Neutrophil (primary cell): ENCODE measurements at regions not wholly inside any gene's neighbourhood (a gene's known extent, or its start where the extent isn't known, plus 50 kb on each side); places are given as distances from the start of the nearest gene placed in this dataset.

Experiments used
- H3K27ac ChIP-seq: fragments of 200-600 bp; sonication (generic); 2 replicates; pipeline ENCODE4 v1.5.1; 2016; ENCODE audit warnings: mild to moderate bottlenecking, moderate library complexity
- H3K27me3 ChIP-seq: fragments of 200-600 bp; sonication (generic); 2 replicates; pipeline ENCODE4 v1.6.0; 2016; ENCODE audit warnings: mild to moderate bottlenecking
- H3K36me3 ChIP-seq: fragments of 200-600 bp; sonication (generic); 2 replicates; pipeline ENCODE4 v1.5.1; 2017
- H3K4me1 ChIP-seq, 2 experiments: fragments of 200-600 bp in 1 of 2; sonication (generic) in 1 of 2; 1 replicate in 1 of 2; 2 replicates in 1 of 2; pipeline versions ENCODE4 v1.5.1 to v1.6.1; 2013 to 2016; ENCODE audit warnings: low read depth in 1 of 2, low read length in 1 of 2, mild to moderate bottlenecking in 1 of 2, moderate library complexity in 1 of 2; ENCODE audit not compliant: control insufficient read depth in 1 of 2, insufficient read depth in 1 of 2
- H3K4me3 ChIP-seq, 2 experiments: fragments of 200-600 bp in 1 of 2; sonication (generic) in 1 of 2; 1 replicate in 1 of 2; 2 replicates in 1 of 2; pipeline ENCODE4 v1.5.1; 2013 to 2016; ENCODE audit warnings: low read depth in 1 of 2, low read length in 1 of 2, mild to moderate bottlenecking in 1 of 2, moderate library complexity in 1 of 2
- H3K9me3 ChIP-seq: fragments of 200-600 bp; sonication (generic); 2 replicates; pipeline ENCODE4 v1.5.1; 2016
- TF ChIP-seq, protein P1 (sequence below): fragments of 200-600 bp; sonication (generic); IDR thresholded peaks from 2 replicates; pipeline ENCODE4 v1.5.1; 2016; ENCODE audit warnings: antibody characterized with exemption

DNA sequence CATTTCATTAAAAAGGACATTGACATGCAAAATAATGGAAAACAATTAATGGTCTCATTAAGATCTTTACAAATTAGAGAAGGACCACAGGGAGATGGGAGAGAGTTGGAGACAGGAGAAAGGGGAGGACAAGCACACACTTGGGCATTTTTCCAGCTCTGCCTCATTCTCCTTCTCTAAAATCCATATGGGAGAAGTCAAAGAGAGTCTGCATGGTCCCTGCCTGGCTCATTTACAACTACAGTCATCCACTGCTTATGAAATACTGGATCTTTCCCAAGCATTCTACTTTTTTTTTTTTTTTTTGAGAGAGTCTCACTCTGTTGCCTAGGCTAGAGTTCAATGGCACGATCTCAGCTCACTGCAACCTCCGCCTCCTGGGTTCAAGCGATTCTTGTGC, 518.9 kb upstream of the CELF2 start:
- H3K9me3 ChIP-seq, result no peaks in the 10 kb centered on the region
- no peaks in the 10 kb centered on the region for H3K27me3 ChIP-seq
- TF ChIP-seq, protein P1, sequence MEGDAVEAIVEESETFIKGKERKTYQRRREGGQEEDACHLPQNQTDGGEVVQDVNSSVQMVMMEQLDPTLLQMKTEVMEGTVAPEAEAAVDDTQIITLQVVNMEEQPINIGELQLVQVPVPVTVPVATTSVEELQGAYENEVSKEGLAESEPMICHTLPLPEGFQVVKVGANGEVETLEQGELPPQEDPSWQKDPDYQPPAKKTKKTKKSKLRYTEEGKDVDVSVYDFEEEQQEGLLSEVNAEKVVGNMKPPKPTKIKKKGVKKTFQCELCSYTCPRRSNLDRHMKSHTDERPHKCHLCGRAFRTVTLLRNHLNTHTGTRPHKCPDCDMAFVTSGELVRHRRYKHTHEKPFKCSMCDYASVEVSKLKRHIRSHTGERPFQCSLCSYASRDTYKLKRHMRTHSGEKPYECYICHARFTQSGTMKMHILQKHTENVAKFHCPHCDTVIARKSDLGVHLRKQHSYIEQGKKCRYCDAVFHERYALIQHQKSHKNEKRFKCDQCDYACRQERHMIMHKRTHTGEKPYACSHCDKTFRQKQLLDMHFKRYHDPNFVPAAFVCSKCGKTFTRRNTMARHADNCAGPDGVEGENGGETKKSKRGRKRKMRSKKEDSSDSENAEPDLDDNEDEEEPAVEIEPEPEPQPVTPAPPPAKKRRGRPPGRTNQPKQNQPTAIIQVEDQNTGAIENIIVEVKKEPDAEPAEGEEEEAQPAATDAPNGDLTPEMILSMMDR, result no peak
- H3K27ac ChIP-seq, result no peak overlapping the region
- H3K36me3 ChIP-seq, result no peaks in the 10 kb centered on the region
- no peaks in the 10 kb centered on the region for H3K4me1 ChIP-seq
- H3K4me3 ChIP-seq, result no peak overlapping the region

DNA sequence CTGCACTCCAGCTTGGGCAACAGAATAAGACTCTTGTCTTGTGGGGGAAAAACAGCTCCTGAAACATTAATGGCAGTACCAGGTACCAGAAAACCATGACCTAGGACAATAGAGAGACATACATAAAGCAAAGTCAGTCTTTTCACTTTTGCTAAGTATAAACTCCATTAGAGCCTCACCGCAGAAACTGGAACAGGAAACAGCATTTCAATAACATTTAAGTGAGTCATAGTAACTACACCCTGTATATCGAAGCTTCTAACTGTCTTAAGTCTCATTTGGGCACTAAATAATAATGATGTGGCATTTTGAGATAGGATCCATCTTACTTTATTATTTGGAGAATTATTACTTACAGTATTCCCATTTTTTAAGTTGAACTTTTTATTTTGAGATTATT, 517.8 kb upstream of the CELF2 start:
- H3K9me3 ChIP-seq, result no peaks in the 10 kb centered on the region
- H3K4me3 ChIP-seq, result no peak overlapping the region
- H3K4me1 ChIP-seq, result no peaks in the 10 kb centered on the region
- no peaks in the 10 kb centered on the region for H3K36me3 ChIP-seq
- H3K27ac ChIP-seq, result no peak overlapping the region
- H3K27me3 ChIP-seq, result no peaks in the 10 kb centered on the region
- TF ChIP-seq, protein P1, result no peak

DNA sequence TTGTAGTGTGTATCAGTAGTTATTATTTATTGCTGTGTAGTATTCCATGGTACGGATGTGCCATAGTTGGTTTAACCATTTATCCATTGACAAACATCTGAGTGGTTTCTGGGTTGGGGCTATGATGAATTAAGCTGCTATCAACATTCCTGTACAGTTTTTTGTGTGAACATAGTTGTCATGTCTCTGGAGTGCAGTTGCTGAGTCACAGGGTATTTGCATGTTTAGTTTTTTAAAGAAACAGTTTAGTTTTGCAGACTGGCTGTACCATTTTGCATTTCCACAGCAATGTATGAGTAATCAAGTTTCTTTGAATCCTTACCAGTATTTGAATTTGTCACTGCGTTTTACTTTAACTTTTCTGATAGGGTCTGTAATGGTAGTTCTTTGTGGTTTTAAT, 516.7 kb upstream of the CELF2 start:
- Histone ChIP-seq H3K4me1 (no peaks in the 10 kb centered on the region), H3K36me3 (no peaks in the 10 kb centered on the region), H3K9me3 (no peaks in the 10 kb centered on the region), H3K4me3 (no peak overlapping the region), H3K27ac (no peak overlapping the region), H3K27me3 (no peaks in the 10 kb centered on the region)
- TF ChIP-seq, protein P1, result no peak

DNA sequence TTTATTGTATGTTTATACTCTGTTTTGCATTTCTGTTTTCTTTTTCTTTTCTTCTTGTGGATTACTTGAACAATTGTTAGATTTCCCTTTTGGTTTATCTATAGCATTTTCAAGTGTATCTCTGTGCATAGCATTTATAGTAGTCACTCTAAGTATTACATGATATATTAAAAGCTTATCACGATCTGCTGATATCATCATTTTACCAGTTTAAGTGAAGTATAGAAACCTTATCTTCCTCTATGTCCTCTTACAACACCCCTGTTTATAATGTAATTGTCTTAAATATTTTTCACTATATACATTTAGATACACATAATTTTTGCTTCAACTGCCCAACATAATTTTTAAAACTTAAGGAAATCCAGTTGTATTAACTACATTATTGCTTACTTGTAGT, 513.9 kb upstream of the CELF2 start:
- TF ChIP-seq, protein P1, result no peak
- no peak overlapping the region for H3K4me3 ChIP-seq
- H3K4me1 ChIP-seq, result no peaks in the 10 kb centered on the region
- H3K36me3 ChIP-seq, result no peaks in the 10 kb centered on the region
- H3K27ac ChIP-seq, result no peak overlapping the region
- H3K9me3 ChIP-seq, result no peaks in the 10 kb centered on the region
- no peaks in the 10 kb centered on the region for H3K27me3 ChIP-seq

DNA sequence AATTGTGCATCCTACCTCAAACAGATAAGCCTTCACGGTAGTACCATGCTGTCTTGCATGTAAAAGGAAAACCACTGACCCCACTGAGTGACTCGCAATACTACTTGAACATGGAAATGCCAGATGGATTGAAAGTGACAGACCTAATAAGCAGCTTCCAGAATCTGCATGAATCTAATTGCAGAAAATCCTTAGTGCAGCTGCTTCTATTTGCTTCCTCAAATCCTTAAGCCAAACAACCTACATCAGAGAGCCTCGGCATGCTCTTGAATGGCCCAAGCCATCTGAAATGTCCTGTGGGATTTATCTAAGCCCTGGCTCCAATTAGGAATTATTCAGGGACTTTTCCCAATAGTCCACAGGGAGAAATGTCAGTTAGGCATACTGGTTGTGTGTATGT, 509.5 kb upstream of the CELF2 start:
- Histone ChIP-seq H3K36me3 (no peaks in the 10 kb centered on the region), H3K9me3 (no peaks in the 10 kb centered on the region), H3K4me1 (no peaks in the 10 kb centered on the region), H3K27ac (no peak overlapping the region), H3K4me3 (no peak overlapping the region), H3K27me3 (no peaks in the 10 kb centered on the region)
- TF ChIP-seq, protein P1, result no peak

DNA sequence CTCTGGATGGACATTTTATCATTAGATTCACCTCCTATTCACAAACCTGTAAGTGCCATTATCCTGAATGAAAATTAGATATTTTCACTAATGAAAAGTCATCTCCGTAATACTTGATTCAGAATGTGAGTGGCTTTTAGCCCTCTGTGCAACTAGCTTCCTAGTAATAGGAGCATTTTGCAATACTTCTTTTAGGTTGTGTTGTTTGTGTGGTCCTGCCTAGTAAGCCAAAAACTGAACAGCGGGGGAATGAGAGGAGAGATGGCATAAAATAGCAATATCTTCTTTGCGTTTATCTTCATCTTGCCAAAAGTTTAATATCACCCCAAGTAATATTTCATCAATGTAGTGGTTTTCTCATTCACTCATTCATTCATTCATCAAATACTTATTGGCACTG, 507.5 kb upstream of the CELF2 start:
- TF ChIP-seq, protein P1, result no peak
- no peak overlapping the region for H3K27ac ChIP-seq
- no peaks in the 10 kb centered on the region for H3K4me1 ChIP-seq
- H3K4me3 ChIP-seq, result no peak overlapping the region
- no peaks in the 10 kb centered on the region for H3K36me3 ChIP-seq
- H3K9me3 ChIP-seq, result no peaks in the 10 kb centered on the region
- no peaks in the 10 kb centered on the region for H3K27me3 ChIP-seq
